NCI-H748 treated with DMSO at 0.1 percent for 48 hours (cell line): ENCODE measurements at regions not wholly inside any gene's neighbourhood (a gene's known extent, or its start where the extent isn't known, plus 50 kb on each side); places are given as distances from the start of the nearest gene placed in this dataset.

ENCODE experiments used
- DNase-seq: peaks from one replicate; lab custom pipeline; 2025; lab: John Stamatoyannopoulos, UW

DNA sequence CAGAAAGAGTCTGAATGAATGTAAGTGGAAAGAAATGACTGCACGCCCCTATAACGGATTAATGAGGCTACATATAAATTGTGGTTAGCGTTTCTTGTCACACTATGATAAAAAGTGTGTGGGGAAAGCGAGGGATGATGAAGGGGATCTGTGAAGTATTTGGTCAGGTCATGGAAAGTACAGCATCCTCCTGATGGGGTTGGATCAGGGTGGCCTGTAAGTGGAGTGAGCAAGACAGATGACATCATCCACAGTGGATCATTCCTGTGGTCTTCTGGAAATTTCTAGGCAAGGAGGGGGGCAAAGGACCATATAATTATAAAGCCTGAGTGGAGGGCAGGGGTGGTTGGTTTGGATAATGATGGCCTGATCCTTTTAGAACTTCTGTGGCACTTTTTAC lies 606.0 kb downstream of the INHBA start:
- DNase-seq = no peak

DNA sequence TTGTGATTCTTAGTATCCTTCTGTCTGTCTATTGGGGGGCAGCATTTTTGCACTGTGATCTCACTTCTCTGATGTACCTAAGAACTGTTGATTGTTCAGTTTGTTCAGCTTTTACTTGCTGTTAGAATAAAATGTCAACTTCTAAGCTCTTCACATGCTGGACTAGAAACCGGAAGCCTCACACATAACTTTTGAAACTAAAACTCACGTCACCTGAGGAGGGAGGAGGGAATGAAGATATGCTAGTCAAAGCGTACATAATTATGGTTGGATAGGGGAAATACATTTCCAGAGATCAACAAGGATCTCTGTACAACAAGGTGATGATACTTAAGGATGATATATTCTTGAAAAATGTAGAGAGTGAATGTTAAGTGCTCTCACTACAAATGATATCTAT lies 609.7 kb downstream of the INHBA start:
- no peak for DNase-seq

DNA sequence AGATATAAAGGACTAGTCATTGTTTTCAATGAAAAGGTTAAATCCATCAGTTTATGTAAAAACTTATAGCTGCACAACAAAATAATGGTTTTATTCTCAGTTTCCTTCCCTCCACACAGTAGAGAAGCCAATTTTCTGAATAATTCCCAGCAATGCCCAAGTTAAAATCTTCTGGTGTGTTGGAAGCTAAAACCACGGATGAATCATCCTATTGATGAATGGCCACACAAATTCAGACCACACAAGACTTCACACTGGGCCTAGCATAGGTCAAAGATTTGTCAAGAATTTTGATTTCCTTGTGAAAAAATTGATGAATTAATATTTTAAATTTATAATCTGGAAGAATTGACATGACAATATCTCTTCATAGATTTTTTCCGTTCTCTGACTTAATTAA lies 617.6 kb downstream of the INHBA start:
- no peak for DNase-seq

DNA sequence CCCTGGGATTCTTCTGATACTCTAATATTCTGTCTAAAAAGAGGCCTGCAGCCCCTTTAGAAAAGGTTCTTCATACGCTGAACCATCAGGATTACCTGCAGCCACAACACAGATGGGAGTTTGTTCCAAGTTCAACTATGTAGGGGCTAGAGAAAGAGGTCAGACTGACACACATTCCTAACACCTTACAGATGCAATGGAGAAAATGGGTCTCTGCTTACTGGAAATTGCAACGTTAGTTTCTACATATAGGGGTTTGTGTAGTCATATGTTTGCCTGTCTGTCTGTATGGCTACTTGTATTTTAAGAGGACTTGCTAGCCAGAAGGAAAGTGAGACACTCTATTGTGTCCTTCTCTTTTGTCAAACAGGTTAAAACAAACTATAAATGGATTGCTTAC lies 618.5 kb downstream of the INHBA start:
- DNase-seq = no peak

DNA sequence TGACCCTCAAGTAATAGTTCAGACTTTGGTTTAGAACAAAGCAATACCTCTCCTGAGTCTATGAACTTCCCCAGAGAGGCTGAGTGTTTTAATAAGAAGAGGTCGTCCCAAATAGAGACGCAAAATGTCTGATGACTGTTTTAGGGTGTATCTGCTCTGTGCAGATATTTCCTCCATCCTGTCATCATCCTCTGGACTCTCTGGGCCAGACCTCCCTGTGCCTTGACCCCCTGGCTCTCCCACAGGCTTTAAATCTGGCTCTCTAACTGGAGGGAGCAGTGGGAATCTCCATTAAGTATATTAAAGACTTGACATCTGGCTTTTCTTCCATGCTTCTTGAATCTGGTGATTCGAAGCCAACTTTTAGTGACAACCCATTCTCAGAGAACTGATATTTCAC lies 633.3 kb downstream of the INHBA start:
- DNase-seq = no peak

DNA sequence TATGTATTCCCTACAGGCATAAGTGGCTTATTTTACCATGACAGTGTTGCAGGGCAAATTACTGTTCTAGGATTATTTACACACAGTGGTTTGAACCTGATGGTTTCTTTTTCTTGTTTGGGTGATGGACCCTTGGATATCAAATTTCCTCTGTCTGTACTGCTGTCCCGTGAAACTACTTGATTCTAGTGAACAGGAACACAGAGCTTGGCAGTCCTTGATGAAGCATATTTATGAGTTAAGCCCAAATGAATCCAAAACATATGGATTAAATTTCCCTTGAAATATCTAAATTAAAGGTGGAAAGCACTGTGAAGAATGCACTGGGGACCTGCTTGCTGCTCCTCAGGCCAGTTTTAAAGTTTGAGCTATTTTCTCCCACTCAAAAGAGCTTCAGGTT lies 635.3 kb downstream of the INHBA start:
- no peak for DNase-seq

DNA sequence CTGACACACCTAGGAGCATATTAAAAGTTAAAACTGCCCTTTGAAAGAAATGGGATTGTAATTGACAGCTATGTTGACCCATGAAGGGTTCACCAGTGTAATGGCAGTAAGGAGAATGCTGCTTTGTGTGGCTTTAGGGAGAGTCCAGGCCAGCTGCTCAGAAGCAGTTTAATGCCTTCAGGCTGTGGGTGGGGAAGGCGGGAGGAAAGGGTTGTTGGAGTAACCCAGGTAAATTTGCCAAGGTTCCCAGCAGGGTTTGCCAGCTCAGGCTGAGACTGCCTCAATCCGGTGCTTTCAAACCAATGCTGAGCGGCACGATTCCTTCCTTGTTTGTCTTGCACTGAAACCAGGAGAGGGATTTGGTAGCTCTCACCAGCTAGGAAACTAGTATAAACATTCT lies 637.2 kb downstream of the INHBA start:
- DNase-seq = no peak

DNA sequence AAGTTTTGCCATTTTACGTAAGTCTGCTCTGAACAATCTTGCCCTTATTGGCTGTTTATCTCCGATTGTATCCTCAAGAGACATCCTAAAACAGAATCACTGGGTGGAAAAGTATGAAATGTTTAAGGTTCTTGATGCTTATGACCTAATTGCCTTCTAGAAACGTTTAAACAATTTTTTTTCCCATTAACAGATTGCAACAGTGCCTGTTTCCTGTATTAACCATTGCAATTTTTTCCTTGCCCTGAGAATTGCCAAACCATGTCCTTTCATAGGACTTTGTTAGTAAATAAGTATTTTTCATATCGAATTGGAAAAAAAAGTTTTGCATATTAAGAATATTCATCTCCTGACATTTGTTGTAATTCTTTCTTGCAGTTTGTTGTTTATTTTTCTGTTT lies 639.8 kb downstream of the INHBA start:
- DNase-seq = no peak

DNA sequence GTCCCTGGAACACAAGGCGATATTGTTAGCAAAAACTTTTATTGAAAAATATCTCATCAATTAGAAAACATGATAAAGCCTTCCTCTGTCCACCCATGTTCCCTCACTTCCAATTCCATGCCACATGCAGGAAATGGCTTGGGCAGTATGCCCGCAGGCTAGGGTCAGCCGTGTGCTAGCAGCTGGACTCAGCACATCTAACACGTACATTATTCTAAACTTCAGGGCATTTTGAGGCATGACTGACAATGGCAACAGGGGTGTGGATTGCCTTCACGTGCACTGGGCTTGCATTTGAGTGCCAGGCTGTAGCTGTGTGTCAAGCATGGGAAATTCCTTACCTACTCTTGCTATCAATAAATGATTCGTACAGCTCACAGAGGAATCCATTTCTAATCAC lies 642.1 kb downstream of the INHBA start:
- no peak for DNase-seq

DNA sequence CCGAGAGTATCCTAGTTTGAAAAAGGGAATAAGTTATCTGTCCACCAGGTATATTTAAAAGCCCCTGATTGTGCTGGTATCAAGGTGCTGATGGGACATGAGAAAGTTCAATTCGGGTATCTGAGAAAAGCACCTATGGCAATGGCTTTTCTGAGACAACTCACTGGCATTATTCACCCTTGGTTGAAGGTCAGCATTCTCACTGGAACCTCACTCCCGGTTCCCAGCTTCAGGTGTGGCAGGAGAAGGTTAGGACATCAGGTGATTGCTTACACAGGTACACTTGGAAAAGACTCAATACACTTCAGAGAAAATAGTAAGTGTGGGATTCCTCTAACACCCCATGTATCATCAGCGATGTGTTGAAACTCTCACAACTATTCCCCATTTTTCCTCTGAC lies 643.1 kb downstream of the INHBA start:
- DNase-seq = no peak

DNA sequence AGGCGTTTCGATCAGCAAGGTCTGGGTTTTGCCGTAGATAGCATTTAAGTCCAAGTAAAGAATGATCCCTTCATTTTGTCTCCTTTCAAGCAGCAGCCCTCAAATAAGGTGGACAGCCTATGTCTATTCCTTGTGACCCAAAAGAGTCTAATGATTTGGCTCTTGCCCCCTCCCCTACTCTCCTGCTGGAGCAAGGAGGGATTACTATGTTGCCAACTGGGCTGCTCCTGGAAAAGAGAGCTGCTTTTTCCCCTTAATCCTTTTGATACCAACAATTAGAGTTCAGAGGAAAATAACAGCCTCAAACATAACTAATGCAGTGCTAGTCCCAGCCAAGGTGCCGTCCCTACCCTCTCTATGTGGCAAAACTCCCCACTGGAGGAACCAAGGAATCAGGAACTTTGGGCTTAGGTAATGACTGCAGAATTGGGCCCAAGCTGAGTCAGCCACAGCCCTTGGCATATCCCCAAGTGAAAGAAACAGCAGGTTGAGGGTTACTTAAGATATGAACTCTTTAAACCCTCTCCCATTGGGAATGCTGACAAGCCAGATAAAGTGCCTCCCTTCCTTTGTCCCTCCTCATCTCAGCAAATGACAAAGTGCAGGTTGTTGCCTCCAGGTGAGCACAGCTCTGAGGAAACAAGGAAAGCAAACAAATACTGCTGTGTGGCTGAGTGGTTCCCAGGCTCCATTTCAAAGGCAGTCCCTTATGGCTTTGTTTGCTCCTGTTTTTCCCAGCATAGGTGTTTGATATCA lies 643.7 kb downstream of the INHBA start:
- peak; percentile 3 for DNase-seq

DNA sequence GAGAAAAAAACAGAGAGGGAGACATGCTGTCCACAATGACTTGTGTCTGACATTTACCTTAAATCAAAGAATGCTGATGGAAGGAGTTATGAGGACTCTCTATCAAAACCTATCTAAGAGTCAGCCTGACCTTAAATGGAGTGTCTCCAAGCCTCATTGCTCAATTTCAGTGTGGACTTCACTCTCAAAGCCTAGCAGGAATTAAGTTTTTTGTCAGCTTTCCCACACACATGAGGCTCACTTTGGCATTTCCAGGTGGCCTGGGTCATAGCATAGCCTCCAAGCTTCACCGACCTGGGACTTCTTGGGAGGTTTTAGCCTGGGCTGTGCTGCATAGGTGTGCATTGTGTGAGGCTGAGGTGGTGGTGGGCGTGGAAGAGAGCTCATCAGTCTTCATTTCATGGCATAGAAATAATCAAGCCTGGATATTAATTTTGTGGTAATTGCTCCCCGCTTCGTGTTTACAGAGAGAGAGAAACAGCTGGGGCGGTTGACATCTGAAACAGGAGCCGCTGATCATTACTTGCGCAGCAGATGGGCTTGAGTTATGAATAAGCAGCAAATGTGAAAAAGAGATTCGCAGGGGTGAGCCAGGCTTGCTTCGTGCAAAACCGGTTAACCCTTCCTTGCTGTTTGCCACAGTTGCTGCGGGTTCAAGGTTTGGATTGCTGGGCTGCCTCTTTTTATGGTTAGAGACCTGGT lies 647.8 kb downstream of the INHBA start:
- DNase-seq = no peak

DNA sequence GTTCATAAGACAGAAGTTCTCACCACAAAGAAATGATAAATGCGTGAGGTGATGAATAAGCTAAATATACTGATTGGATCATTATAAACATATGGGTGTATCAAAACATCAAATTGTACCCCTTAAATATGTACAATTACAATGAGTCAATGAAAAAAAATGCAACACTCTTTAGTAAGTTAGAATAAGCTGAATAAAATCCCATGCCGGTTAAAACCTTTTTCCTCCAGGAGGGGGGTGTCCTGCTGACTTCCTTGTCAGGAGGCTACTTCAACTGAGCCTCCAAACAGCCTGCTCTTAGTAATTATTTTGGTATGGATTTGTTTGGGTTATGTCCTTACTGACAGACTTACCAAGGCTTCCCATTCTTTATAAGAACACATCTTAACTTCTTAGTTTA lies 649.1 kb downstream of the INHBA start:
- DNase-seq = no peak

DNA sequence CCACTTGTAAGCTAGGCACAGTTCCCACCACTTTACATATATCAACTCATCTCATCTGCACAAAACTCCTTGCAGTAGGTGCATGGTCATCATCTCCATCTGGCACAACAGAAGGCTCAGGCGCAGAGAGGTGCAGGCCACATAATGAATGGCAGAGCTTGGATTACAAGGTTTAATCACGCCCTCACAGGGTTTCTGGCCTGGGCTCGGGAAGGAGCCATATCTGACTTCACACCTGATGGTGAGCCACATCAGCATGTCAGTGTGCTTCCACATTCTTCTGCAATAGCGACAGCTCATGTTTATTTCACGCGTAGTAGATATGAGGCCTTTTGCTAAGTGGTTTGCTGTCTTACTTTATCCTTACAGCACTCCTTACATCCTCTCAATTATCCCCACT lies 650.2 kb downstream of the INHBA start:
- no peak for DNase-seq

DNA sequence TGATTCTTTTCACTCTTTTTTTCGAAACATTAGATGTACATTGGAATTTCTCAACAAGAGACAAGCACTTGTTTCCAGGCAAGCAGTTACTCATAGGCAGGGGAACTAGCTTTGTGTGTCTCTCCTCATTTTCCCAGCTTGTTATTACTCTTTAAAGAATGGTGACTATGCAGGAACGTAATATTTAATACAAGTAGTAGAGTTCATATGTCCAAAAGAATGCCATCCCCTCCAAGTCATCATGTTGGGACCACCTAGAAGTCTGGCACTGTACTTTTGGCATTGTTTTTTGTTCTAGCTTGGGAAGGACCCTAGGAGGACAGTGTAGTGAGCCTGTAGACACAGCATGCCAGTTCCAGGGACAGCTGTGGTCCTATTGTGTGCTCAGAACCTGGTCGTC lies 650.7 kb downstream of the INHBA start:
- no peak for DNase-seq

DNA sequence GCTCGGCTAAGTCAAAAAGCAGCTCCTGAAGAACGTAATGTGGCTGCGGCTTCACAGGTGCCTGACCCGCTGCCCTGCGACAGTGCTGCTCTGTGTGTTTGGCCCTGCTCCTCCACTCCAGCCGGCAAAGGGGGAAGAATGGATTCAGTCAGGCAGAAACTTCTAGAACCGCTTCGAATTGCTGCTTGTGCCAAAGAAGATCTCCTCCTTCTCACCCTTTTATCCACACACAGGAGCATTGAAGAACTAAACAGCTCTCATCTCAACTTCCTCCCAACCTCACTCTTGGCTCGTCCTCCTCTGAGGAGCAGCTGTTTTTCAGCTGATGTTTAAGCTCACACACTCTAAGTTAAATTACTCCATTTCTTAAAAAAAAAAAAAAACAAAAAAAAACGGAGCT lies 651.4 kb downstream of the INHBA start:
- no peak for DNase-seq

DNA sequence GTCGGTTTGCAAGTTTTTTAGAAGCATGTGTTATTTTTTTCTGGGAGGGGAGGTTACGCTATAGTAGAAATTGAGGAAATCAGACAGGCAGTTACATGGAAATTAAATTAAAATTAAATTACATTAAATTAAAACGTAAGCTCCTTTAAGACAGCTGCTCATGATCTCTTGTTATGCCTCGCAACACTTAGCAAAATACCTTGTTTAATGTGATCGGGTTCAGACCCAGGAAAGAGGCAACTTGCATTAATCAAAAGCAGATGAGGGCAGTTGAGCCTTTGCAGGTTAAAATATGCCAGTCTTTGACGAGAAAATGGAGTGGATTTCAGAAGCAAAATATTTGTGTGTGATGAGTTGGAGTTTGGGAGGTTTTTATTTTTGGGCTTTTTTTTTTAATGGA lies 651.8 kb downstream of the INHBA start:
- no peak for DNase-seq

DNA sequence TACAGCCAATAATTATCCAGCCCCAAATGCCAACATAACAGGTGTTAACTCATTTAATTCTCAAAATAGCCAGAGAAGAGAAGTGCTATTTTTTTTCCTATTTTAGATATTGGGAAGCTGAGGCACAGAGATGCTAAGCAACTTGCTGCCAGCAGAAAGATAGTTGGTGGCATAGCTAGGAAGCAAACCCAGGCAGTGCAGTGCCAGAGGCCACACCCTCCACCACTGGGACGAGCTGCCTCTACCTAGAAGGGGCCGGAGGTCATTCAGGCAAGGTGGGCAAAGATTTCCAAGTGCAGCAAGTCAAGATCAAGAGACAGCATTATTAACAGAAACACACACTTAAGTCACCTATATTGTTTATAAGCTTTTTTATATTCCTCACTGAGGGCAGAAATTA lies 654.1 kb downstream of the INHBA start:
- no peak for DNase-seq

DNA sequence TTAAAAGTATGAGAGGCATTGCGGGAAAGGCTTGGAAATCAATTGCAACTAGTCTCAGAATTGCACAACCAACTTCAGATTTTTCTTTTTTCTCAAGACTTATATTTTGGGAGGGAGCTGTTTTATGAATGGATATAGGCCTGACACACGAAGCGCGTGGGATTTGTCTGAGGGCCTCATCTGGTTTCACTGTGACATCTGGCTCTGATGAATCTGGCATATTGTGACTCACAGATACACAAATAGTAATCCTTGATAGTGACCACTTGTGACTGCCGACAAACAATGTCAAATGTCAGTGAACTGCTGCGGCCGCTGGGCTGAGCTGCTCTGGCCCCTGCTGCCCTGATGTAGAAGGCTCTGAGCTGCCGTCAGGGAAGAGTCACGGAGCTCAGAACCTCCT lies 655.1 kb downstream of the INHBA start:
- no peak for DNase-seq

DNA sequence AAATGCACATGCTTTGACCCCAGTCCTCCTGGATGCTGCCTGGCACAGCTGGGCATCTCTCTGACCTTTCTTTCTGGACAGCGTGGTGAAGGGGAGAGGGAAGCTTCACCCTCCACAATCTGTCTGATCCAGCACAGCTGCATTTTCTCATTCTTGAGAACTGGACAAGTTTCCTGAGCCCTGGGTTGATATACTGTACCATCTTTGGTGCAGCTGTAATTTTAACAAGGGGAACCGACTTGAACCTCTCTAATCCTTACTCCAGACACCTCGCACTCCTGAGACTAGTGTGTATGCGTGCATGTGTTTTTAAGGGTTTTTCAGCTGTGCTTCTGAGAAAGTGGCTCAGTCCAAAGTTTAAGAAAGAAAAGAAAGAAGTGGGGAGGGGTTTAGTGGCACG lies 655.7 kb downstream of the INHBA start:
- DNase-seq = no peak

DNA sequence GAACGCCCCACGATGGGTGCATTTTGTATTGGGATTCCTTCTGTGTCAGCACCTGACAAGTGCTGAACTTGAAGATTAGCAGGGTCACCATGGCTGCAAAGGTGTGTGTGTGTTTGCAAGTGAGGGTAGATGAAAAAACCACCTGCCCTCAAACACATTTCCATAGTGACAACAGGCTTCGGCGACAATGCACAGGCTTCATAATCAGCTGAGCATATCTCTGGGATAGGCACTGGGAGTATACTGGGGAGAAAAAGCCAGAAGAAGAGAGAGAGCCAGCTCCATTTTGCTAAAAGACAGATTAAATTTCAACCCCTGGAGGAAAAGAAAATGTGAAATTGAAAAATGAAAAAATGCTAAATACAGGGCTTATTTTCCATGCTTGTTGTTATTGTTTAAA lies 656.1 kb downstream of the INHBA start:
- DNase-seq = no peak

DNA sequence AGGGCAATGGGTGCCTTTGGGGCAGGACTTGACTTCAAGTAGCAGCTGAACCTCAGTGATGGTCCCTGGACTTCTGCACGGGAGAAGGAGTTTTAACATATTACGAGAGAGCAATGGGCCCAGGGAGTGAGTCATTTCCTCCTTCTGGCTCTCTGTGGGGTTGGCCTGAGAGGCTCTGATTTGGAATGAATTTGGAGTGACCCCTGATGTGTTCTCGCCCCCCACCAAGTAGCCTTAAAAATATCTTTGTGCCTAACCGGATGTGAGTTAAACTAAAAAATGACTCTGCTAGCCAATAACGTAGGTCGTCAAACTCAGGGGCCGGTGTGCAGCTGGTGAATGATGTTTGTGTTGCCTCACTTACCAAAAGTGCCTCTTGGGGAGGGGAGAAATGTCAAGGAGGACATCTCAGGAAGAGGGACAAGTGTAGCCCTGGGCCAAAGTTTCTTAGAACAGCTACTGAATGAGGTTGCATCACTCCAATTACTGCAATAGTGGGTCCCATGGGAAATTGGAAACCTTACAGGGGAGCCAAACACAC lies 656.6 kb downstream of the INHBA start:
- DNase-seq = no peak

DNA sequence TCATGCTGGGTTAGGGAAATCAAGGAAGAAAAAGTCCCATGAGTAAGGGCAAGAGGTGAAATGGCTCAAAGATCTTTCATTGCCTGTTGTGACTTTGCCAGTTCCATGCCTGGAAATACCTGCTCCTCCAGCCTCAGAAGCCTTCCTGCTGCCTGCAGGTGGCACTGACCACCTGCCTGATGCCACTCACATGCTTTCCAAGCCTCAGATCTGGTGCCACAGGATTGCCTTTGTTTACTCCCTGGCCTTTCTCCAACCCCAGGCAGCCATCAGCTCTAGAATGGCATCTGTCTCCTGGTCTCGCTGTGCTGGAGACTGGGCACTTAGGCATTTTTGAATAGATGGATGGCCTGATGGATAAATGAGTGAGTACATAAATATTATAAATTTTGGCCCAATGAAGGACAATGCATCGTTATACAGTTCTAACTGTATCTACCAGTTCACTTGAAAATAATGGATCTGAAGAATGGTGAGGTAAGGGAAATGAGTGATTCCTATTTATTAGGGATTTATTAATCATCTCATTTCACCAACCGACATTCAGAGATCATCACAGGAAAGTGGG lies 657.2 kb downstream of the INHBA start:
- DNase-seq = no peak
